ENCODE measurements at regions not wholly inside any gene's neighbourhood (a gene's known extent, or its start where the extent isn't known, plus 50 kb on each side); places are given as distances from the start of the nearest gene placed in this dataset.
A peak's percentile ranks its signal among the peaks of the same experiment; 100 is the strongest.

DNA sequence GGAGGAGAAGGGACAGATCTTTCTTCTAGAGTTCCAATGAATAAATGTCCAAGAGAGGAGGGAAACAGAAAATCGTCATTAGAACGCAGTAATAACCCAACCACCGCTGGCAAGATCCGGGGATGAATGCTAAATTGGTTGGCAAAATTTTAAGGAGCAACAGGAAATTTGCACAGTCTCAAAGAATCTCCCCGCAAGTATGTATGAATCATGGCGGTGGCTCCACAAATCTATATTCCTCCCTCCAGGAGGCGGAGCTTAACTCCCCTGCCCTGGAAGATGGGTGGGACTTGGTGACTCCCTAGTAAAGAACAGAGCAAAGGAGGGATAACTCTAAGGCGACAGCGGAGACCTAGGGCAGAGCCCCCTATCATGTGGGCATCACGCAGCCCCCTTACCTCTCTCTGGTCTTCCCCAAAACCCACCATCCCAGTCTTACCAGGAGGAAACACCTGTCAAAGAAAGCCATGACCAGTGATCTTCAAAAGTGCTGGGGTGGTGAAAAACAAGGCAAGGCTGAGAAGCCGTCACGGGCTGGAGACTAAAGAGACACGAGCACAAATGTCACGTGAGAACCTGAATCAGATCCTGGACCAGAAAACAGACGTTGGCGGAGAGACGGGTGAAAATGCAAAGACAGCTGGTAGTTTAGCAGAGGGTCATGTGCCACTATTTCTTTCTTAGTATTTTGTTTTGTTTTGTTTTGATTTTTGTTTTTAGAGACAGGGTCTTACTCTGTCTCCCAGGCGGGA, 125.8 kb downstream of the NCOR2 start:
- DNase-seq (no peak), ATAC-seq (replicated peaks) (no peak)
- Mint-ChIP-seq H3K27me3 (no peaks in the 10 kb centered on the region), H3K27ac (no peak overlapping the region), H3K36me3 (ENCODE audit: insufficient read depth) (peaks cover 22% of the 10 kb centered on the region), H3K4me1 (ENCODE audit: low read depth in 2 of 2) (peaks cover 18 to 43% of the 10 kb centered on the region in 2 donors), H3K4me3 (no peak overlapping the region), H3K9me3 (no peaks in the 10 kb centered on the region)

DNA sequence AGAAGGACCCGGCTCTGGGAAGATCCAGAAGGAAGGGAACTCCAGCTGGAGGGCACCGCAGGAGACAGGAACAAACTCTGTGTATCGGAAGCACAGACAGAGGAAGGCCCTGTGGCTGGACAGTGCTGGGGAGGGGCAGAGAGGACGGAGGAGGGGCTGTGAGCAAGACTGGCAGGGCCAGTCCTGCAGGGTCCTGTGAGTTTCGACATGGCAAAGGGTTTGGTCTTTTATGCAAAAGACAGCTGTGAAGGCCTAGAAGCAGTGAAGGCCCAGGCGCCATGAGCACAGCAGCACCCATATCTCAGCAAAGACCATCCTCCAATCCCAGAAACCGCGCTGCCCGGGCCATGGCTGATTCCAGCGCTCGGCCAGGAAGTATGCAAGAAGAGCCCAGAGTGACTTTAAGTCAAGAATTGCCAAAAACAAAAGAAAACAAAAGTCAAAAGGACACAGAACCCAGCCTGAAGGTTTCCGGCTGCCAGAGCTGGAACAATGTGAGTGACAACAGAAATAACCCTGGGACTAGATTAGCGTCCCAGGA, 126.5 kb downstream of the NCOR2 start:
- no peaks in the 10 kb centered on the region for H3K27me3 Mint-ChIP-seq
- no peak overlapping the region for H3K4me3 Mint-ChIP-seq
- DNase-seq (no peak), ATAC-seq (replicated peaks) (no peak)
- peaks cover 19 to 44% of the 10 kb centered on the region in 2 donors for H3K4me1 Mint-ChIP-seq (ENCODE audit: low read depth in 2 of 2)
- peaks cover 22% of the 10 kb centered on the region for H3K36me3 Mint-ChIP-seq (ENCODE audit: insufficient read depth)
- H3K9me3 Mint-ChIP-seq = no peaks in the 10 kb centered on the region
- H3K27ac Mint-ChIP-seq = no peak overlapping the region

DNA sequence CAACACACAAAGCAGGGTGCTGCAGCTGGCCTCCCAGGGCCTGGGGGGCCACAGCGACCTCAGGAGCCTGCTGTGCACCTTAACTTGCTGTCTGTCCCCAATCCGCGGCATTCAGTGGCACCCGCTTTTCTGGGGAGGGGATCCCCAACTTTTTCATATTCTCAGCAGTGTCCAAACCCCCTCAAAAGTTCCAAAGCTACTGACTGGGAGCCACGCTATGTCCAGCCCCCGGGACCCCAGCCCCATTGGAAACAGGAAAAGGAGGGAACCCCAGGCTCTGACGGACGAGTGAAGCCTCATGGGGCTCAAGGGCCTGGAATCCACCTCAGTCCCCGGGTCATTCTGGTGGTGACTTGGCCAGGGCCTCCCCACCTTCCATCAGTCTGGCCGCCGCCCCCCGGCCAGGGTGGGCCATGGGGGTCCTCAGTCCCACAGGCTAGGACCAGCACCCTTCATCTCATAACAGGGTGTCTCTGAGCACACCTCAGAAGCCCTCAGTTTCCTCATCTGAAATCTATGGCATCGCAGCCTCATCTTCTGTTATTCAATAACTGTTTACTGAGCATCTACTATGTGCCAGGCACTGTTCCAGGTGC, 127.3 kb downstream of the NCOR2 start:
- no peak for ATAC-seq (replicated peaks)
- no peak overlapping the region for H3K4me3 Mint-ChIP-seq
- H3K9me3 Mint-ChIP-seq = no peaks in the 10 kb centered on the region
- H3K36me3 Mint-ChIP-seq (ENCODE audit: insufficient read depth) = peaks cover 25% of the 10 kb centered on the region
- peaks cover 23 to 49% of the 10 kb centered on the region in 2 donors for H3K4me1 Mint-ChIP-seq (ENCODE audit: low read depth in 2 of 2)
- H3K27ac Mint-ChIP-seq = no peak overlapping the region
- no peaks in the 10 kb centered on the region for H3K27me3 Mint-ChIP-seq
- no peak for DNase-seq

DNA sequence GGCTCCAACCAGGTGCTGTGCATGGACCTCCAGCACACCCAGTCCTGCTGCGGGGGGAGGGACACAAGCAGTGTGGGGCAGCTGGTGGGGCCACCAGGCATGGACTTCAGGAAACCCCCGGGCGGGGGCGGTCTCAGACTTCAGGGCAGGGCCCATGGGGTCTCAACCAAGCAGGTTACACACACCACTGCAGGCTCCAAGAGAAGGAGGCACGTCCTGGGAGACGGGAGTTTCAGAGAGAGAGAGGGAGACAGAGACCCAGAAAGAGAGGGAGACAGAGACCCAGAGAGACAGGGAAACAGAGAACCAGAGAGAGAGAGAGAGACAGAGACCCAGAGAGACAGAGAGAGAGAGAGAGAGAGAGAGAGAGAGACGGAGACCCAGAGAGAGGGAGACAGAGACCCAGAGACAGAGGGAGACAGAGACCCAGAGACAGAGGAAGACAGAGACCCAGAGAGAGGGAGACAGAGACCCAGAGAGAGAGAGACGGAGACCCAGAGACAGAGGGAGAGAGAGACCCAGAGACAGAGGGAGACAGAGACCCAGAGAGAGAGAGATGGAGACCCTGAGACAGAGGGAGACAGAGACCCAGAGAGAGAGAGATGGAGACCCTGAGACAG, 128.9 kb downstream of the NCOR2 start:
- H3K27me3 Mint-ChIP-seq = no peaks in the 10 kb centered on the region
- H3K4me3 Mint-ChIP-seq = no peak overlapping the region
- peaks cover 18 to 42% of the 10 kb centered on the region in 2 donors for H3K4me1 Mint-ChIP-seq (ENCODE audit: low read depth in 2 of 2)
- no peak overlapping the region for H3K27ac Mint-ChIP-seq
- peaks cover 23% of the 10 kb centered on the region for H3K36me3 Mint-ChIP-seq (ENCODE audit: insufficient read depth)
- DNase-seq (no peak), ATAC-seq (replicated peaks) (peak; percentile 31)
- no peaks in the 10 kb centered on the region for H3K9me3 Mint-ChIP-seq

DNA sequence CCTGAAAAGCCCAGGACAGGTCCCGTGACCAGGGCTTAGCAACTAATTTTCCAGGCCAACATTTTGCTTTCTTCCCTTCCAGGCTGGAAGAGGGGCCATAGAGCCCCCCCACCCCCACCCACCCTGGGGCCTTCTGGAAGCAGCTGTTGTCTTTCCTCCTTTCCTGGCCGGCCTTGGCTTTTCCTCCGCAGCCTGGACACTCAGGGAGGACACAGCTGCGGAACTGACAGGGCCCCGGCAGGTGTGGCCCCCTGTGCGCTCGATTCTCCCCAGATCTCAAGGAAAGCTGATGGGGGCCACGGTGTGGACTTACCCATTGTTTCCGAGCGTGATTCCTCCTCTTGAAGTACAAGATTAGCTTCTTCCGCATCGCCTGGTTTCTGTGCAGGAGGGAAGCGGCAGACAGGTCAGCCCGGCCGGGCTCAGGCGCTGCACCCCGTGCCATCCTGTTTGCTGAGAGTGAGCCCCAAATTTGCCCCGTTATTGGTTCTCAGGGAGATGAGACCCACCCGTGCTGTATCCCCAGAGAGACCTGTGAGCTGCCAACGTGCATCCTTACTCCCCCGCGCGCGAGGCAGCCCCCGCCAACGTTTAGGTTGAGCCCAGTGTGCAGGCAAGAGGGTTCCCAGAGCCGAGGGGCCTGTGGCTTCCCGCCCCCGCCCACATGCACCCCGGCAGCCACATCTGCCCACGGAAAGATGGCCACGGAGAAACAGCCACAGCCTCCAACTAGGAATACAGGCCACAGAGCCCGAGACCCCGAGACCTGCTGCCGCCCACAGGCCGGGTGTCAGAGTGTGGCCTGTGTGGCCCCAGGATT, 129.6 kb downstream of the NCOR2 start:
- H3K27me3 Mint-ChIP-seq = no peaks in the 10 kb centered on the region
- DNase-seq = no peak
- H3K36me3 Mint-ChIP-seq (ENCODE audit: insufficient read depth) = peaks cover 23% of the 10 kb centered on the region
- H3K27ac Mint-ChIP-seq = no peak overlapping the region
- H3K4me1 Mint-ChIP-seq (ENCODE audit: low read depth in 2 of 2) = peaks cover 18 to 41% of the 10 kb centered on the region in 2 donors
- ATAC-seq (replicated peaks) = peak; percentile 17
- H3K4me3 Mint-ChIP-seq = no peak overlapping the region
- H3K9me3 Mint-ChIP-seq = no peaks in the 10 kb centered on the region

DNA sequence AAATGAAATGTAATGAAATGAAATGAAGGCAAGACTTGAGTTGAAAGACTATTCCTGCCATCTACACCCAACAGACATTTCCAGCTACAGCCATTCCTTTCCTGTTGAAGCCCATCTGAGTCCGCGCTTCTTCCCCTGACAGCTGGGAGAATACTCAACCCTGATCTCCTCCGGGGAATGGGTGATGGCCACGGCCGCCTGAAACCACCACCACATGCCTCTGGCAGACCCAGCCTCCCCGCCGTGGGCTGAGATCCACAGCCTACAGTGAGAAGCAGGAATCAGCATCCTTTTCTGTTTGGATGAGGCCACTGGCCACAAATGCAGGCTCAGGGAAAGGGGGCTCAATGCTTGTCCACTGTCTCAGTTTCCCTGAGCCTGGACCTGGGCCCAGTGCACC, 130.3 kb downstream of the NCOR2 start:
- no peak for DNase-seq
- no peak overlapping the region for H3K27ac Mint-ChIP-seq
- peaks cover 27% of the 10 kb centered on the region for H3K36me3 Mint-ChIP-seq (ENCODE audit: insufficient read depth)

DNA sequence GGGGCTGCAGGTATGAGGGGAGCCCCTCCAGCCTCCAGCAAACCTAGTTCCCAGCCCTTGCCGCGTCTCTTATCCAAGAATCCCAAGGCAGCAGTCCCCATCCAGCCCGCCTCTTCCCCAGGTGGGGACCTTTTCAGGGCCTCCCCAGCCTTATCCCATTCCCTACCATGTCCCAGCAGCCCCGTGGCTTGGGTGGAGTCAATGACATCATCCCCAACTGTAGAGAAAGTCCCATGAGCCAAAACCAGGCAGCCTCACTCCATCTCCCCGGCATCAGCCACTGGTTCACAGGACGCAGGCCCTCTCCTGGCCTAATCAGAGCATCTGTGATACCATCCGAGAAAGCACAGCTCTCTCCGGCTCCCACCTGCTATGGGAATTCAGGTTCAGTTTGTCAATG, 131.0 kb downstream of the NCOR2 start:
- Mint-ChIP-seq H3K4me3 (no peak overlapping the region), H3K27ac (peak overlapping the region in 1 of 2 donors; percentile 80), H3K36me3 (ENCODE audit: insufficient read depth) (peaks cover 21% of the 10 kb centered on the region), H3K27me3 (no peaks in the 10 kb centered on the region), H3K9me3 (no peaks in the 10 kb centered on the region), H3K4me1 (ENCODE audit: low read depth in 2 of 2) (peaks cover 21 to 37% of the 10 kb centered on the region in 2 donors)
- ATAC-seq (replicated peaks) = no peak
- no peak for DNase-seq

More for the DNA sequence above, 130.3 kb downstream of the NCOR2 start:
- peaks cover 18 to 37% of the 10 kb centered on the region in 2 donors for H3K4me1 Mint-ChIP-seq (ENCODE audit: low read depth in 2 of 2)
- no peaks in the 10 kb centered on the region for H3K27me3 Mint-ChIP-seq
- no peaks in the 10 kb centered on the region for H3K9me3 Mint-ChIP-seq
- ATAC-seq (replicated peaks) = no peak
- no peak overlapping the region for H3K4me3 Mint-ChIP-seq

DNA sequence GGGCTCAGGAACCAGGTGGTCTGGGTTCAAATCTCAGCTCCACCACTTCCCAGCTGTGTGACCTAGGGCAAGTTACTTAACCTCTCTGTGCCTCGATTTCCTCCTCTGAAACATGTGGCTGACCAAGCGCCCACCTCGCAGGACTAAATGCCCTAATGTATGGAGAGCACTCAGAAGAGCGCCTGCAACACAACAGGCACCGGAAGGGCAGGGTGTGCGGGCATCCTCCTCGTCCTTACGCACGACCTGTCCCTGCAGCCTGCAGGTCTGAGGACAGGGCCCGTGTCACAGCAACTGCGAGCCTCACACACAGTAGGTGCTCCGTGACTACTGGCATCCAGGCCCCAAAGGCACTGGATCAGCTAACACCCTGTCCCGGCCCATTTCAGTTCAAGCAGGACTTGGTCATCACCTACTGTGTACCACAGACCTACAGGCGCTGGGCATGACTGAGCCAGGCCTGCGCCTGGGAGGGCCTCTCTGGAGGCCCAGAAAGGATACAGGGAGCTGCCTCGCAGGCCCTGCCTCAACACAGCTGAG, 131.5 kb downstream of the NCOR2 start:
- H3K36me3 Mint-ChIP-seq (ENCODE audit: insufficient read depth) = peaks cover 20% of the 10 kb centered on the region
- no peak for ATAC-seq (replicated peaks)

DNA sequence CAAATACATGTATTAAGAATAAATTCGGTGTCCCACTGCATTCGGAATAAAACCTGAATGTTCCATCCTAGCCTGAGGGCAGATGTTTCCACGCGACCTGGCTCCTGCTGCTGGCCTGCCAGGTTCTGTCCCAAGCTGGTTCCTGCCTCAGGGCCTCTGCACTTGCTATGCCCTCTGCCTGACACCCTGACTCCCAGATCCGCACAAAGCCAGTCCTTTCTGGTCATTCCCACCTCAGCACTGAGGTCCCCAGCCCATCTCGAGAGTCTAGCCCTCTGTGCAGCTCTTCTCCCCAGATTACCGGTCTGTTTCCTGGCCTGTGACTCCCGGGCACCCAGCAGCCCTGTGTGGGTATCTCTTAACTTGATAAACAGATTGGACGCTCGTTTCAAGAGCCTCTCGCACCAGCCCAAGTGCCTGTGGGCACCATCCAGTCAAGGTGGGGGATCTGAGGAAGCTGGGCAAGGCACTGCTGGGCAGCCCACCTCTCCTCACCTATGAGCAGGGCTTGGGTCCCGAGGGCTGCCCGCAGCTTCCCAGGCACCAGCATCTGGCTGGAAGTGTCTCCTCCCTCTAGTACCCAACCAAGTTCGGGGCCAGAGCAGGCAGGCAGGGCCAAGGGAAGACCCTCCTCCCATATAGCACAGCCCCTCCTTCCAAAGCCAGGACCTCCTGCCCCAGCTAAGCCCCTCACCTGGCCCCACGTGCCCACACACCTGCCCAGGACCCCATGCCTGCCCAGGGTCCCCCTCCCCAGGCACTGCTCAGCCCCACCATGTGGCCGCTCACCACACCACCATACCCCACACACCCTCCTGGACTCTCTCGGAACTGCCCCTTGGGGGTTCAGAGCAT, 132.2 kb downstream of the NCOR2 start:
- DNase-seq = no peak
- Mint-ChIP-seq H3K4me3 (no peak overlapping the region), H3K36me3 (ENCODE audit: insufficient read depth) (peaks cover 26% of the 10 kb centered on the region), H3K9me3 (no peaks in the 10 kb centered on the region), H3K27ac (peak overlapping the region; percentile 80 to 91), H3K4me1 (ENCODE audit: low read depth in 2 of 2) (peaks cover 30 to 39% of the 10 kb centered on the region in 2 donors), H3K27me3 (no peaks in the 10 kb centered on the region)
- no peak for ATAC-seq (replicated peaks)

More for the DNA sequence above, 131.5 kb downstream of the NCOR2 start:
- Mint-ChIP-seq H3K27me3 (no peaks in the 10 kb centered on the region), H3K27ac (peak overlapping the region; percentile 80 to 91), H3K9me3 (no peaks in the 10 kb centered on the region), H3K4me1 (ENCODE audit: low read depth in 2 of 2) (peaks cover 26 to 37% of the 10 kb centered on the region in 2 donors), H3K4me3 (no peak overlapping the region)
- no peak for DNase-seq

DNA sequence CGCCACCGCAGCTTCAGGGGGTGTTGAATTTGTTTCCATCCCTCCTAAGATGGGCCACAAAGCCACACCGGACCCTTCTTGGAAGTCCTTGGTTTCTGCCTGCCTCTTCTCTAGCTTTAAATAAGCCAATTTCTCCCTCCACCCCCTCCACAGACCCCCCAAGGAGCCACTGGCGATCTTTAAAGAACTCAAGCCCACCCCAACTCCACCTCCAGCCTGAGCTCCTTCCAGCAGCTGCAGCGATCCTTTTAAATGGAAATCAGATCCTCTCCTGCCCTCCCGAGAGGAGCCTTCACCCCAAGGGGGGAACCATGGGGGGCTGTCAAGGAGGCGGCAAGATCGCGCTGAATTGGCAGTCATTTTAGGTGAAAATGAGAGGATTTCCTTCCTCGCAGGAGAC, 133.1 kb downstream of the NCOR2 start:
- Mint-ChIP-seq H3K27ac (peak overlapping the region in 1 of 2 donors; percentile 45), H3K4me3 (no peak overlapping the region), H3K4me1 (ENCODE audit: low read depth in 2 of 2) (peaks cover 30 to 39% of the 10 kb centered on the region in 2 donors), H3K27me3 (no peaks in the 10 kb centered on the region), H3K9me3 (no peaks in the 10 kb centered on the region), H3K36me3 (ENCODE audit: insufficient read depth) (peaks cover 31% of the 10 kb centered on the region)
- no peak for ATAC-seq (replicated peaks)
- DNase-seq = no peak

DNA sequence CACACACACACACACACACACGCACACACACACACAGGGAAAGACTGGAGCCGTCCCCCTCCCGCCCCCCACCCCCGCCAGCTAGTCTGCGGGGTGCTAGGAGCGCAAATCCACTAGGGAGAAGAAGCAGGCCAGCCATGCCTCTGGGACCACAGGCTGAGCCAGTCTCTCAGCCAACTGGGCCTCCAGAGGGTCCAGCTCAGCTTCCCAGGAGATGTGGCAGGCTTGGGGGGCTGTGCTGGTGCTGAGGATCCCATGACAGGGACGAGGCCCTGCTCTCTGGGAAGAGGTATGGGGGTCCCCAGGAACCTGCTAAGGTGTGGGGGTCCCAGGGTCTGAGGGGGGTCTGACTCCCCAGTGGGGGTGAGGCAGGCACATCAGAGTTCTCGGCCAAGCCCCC, 133.5 kb downstream of the NCOR2 start:
- H3K36me3 Mint-ChIP-seq (ENCODE audit: insufficient read depth) = peaks cover 31% of the 10 kb centered on the region
- H3K27ac Mint-ChIP-seq = peak overlapping the region in 1 of 2 donors; percentile 45
- H3K27me3 Mint-ChIP-seq = no peaks in the 10 kb centered on the region
- H3K4me1 Mint-ChIP-seq (ENCODE audit: low read depth in 2 of 2) = peaks cover 32 to 39% of the 10 kb centered on the region in 2 donors
- ATAC-seq (replicated peaks) (no peak), DNase-seq (no peak)
- no peak overlapping the region for H3K4me3 Mint-ChIP-seq
- no peaks in the 10 kb centered on the region for H3K9me3 Mint-ChIP-seq

DNA sequence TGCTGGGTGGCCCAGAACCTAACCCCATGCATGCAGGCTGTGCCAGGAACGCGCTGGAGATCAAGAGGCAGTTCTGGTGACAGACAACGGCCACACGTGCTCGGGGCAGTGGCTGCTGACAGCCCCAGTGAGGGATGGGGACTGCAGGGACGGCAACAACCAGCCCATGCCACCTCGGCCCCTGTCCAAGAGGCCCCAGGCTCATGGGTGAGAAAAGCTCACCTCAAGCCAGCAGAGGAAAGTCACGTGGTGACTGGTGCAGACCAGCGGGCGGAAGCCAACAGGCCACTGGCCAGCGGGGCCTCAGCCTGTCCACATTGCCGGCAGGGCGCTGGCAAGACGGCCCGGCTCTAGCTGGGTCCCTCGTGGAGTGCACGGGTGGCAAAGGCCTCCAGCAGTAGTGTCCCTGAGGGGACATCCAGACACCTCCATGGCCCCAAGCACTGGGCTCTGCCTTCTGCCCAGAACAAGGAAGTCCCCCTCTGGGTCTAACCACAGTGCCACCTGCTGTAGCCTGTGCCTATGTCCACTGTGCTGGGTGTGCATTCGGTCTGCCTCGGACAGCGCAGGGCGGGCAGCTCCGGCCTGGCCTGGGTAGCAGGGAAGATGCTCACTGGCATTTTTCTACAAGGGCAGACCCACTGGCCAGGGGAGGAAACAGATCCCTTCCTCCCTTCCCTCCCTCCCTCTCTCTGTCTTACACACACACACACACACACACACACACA, 134.1 kb downstream of the NCOR2 start:
- no peak overlapping the region for H3K27ac Mint-ChIP-seq
- no peaks in the 10 kb centered on the region for H3K27me3 Mint-ChIP-seq
- no peak for ATAC-seq (replicated peaks)
- peaks cover 34% of the 10 kb centered on the region for H3K36me3 Mint-ChIP-seq (ENCODE audit: insufficient read depth)
- H3K9me3 Mint-ChIP-seq = no peaks in the 10 kb centered on the region
- peaks cover 37 to 44% of the 10 kb centered on the region in 2 donors for H3K4me1 Mint-ChIP-seq (ENCODE audit: low read depth in 2 of 2)
- no peak overlapping the region for H3K4me3 Mint-ChIP-seq
- no peak for DNase-seq
